Germinal center (tissue), 1 donor: ENCODE measurements at regions not wholly inside any gene's neighbourhood (a gene's known extent, or its start where the extent isn't known, plus 50 kb on each side); places are given as distances from the start of the nearest gene placed in this dataset.

Source experiments
- DNase-seq: peaks from one replicate; pipeline ENCODE4 v3.0.0; 2012; ENCODE audit warnings: mixed read lengths, low spot score

DNA sequence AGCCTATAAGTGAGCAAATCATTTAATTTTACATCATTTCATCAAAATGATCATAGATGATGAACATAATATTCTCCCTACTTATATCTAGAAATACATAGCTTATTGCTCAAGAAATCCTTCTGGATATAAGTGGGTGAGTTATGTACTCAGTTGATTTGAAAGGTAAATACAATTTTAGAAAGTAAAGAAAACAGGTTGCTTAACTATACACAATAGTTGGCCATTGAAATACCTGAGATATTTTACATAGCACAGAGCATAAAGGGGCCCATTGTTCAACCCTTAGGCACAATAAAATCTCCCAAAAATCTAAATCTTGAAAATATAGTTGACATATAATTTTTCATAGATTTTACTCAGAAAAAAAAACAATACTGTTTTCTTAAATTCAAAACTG is 782.0 kb upstream of the KLHL1 start:
- no peak for DNase-seq

- DNase-seq: no peak
These were observed 780.9 kb upstream of the KLHL1 start for GRCh38 chr13:70889163-70889562.

- DNase-seq: no peak
These were observed 775.9 kb upstream of the KLHL1 start for GRCh38 chr13:70884196-70884595.

DNA sequence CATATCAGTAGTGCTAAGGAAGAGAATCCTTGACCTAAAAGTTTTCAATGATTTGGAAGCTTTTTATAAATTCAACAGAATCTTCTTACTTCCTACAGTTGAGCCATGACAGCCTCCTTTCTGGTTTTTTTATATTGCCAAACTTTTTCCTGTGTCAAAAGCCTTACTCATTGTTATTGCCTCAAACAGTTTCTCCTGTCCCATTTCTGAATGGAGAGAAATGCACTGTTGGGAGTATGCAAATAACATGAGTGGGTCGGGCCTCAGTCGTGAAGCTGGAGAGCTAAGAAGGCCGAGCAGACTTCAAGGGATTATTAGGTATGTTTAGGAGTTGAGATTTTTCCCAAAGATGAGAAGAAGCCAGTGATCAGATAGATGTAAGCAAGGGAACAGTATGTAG is 766.4 kb upstream of the KLHL1 start:
- no peak for DNase-seq

GRCh38 chr13:70864731-70865130 is 756.5 kb upstream of the KLHL1 start:
- DNase-seq: no peak

DNA sequence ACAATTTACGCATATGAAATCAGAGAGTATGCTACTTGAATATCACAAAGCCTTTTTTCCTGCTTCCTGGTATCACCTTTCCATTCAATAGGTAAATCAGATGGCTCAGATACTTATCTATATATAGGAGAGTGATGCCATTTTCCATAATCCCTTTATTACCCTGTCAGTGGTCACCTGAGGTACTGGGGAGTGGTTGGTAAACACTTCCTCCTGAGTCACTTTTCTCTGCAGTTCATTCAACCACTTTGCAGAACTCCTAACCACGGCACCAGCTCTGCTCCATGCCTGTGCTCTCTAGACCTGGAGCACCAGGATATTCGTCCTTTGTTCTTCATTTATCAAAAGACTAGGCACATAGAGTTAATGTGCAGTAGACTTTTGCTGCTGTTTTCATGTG is 748.5 kb upstream of the KLHL1 start:
- DNase-seq: no peak

DNA sequence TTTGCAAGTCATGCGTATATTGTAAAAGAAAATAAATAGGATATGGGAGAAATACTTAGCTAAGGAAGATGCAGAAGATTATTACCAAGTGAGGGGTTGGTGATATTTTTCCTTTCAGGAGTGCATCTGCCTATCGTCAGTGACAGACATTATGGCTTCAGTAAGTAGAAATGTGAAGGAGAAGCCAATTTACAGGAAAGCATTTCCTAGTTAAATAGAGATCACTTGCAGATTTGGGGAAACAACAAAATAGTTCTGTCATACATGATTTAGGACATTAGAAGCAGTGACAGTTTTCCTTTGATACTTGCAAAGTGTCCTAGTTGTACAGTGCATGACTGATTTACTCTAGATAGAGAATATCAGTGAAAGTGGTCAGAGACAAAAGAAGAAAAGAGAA is 747.8 kb upstream of the KLHL1 start:
- no peak for DNase-seq

DNA sequence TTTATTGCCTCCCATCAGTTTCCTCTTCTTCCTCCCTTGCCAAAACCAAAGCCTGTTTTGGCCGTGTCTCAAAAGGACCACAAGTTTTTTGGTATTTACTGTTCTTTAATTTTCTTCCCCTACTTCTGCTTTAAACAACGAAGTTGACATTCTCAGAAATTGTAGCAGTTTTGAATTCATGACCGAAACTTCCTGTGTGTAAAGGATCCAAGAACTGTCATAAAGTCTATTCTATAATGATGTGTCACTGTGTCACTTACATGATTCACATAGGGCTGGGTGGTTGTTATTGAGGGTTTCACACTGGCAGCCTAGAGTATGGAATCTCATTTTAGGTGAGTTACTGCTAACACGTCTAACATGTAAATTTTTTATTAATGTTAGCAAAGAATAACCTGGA is 741.0 kb upstream of the KLHL1 start:
- DNase-seq: no peak

GRCh38 chr13:70844391-70845108 is 736.3 kb upstream of the KLHL1 start:
- no peak for DNase-seq

DNA sequence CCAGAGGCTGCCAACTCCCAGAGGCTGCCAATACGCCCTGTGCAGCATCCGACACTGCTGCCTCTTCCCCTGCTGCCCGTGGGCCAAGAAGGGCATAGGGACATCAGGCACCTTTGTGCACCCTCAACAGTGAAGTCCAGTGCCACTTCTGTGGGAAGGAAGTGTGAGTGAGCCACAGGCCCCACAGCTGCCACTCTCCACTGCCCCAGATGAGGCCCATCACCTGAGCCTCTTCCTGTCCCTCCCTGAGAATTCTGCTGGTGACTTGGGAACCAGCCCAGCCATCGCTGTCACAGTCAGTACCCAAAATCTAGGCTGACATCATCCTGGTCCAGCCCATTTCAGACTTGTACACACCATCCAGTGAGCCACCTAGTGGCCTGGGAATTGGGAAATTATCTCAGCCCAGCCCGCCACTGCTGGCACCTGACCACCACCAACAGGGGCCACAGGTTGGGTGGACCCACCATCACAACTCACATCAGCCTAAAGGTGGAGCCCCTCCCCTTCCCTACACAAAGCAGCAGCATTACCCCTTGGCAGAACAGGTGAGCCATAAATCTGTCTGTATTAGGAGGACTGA is 733.9 kb upstream of the KLHL1 start:
- DNase-seq: no peak

DNA sequence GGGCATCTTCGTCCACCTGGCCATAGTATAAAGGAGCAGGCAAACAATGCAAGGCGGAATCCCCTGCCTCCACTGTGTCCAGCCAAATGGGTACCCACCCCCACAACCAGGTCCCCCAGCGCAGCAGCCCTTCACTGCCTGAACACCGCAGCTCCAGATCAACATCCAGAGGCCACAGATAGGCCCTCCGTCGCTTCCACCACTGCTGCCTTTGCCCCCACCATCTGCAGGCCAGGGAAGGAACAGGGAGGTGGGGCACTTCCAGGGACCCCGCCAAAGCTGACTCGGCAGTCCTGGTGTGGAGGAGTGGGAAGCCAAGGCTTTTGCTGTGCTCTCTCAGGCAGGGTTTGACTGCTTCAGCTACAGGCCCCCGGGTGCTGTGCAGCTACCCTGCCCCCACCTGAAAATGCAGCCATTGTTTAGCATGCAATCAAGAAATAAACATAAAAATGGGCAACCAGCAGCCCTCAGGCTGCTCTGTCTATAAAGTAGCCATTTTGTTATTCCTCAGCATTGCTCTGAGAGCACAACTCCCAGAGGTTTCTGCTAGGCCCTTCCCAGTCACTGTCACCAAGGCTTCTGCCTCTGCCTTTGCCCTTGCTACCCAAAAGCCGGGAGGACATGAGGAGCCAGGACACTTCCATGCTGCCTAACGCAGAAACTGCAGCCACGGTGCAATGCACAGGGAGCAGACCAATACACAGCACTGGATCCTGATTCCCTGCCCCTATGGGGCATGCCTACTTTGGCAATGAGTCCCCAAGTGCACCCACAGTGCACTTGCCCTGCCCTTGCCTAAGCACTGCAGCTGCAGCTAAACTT is 733.2 kb upstream of the KLHL1 start:
- no peak for DNase-seq

- DNase-seq: no peak
These were observed 727.1 kb upstream of the KLHL1 start for GRCh38 chr13:70835371-70835770.

GRCh38 chr13:70829748-70830147 is 721.5 kb upstream of the KLHL1 start:
- no peak for DNase-seq

- no peak for DNase-seq
These were observed 709.3 kb upstream of the KLHL1 start for GRCh38 chr13:70817576-70817975.

DNA sequence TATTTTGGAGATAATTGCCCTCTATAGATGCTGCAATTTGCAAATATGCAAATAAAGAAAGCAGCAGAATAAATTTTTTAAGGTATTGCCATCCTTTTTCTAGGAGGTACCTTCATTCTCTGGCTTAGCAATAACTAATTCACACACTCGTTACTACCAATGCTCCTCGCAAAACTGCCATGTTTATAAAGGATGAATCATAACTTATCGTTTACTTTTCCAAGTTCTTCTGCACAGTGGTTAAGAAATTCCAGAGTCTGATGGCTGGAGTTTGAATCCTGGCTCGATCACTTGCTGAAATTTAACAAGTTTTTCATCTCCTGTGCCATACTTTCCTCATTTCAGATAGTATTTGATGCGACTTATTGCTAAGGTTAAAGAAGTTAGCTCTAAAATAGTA is 708.6 kb upstream of the KLHL1 start:
- DNase-seq: no peak

DNA sequence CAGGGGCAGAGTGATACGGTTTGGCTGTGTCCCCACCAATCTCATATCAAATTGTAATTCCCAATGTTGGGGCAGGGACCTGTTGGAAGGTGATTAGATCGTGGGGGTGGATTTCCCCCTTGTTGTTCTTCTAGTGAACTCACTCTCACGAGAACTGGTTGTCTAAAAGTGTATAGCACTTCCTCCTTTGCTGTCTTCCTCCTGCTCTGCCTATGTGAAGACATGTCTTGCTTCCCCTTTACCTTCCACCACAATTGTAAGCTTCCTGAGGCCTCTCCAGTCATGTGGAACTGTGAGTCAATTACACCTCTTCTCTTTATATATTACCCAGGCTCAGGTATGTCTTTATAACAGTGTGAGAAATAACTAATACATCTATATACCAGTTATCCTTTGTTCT is 706.4 kb upstream of the KLHL1 start:
- DNase-seq: no peak

GRCh38 chr13:70812481-70812880 is 704.2 kb upstream of the KLHL1 start:
- no peak for DNase-seq

DNA sequence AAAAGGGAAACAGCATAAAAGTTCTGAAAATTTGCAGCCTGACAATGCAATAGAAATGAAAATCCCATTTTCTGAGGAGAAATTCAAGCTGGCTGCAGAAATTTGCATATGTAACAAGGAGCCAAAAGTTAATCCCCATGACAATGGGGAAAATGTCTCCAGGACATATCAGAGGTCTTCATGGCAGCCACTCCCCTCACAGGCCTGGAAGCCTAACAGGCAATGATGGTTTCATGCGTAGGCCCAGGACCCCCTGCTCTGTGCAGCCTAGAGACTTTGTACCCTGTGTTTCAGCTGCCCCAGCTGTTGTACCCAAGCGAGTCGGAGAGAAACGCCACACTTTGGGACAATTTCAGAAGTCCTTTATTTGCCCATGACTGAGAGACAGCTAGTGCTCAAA is 701.3 kb upstream of the KLHL1 start:
- no peak for DNase-seq

DNA sequence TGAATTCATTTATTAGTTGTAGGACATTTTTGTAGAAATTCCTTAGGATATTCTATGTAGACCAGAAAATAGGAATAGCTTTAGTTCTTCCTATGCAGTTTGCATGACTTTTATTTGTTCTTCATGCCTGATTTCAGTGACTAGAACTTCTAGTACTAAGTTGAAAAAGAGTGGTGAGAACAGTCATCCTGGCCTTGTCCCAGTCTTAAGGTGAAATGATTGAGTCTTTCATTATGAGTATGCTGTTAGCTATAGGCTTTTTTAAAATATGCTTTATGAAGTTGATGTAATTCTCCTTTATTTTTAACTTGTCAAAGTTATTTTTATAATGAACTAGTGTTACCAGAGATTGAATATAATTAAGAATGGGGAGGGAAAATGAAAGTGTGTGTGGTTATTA is 690.1 kb upstream of the KLHL1 start:
- DNase-seq: no peak

- DNase-seq: no peak
These were observed 687.2 kb upstream of the KLHL1 start for GRCh38 chr13:70795484-70795883.

DNA sequence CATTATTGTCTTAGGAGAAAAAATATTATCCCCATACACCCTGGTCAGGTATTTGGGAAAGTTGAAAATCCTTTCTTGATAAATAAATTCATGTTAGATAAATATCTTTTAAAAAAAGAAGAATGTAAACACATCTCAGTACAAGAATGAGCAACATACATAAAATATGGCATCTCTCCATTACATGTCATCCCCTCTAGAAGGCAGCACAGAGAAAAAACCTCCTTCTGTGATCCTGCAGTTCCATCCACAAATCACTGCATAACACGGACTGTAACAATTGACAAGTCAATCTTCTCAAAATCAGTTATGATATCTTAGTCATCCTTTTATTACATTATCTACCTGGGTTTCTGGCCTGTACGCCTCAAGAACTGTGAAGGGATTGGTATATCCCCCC is 683.9 kb upstream of the KLHL1 start:
- no peak for DNase-seq

GRCh38 chr13:70789751-70790150 is 681.5 kb upstream of the KLHL1 start:
- no peak for DNase-seq

GRCh38 chr13:70788074-70788473 is 679.8 kb upstream of the KLHL1 start:
- DNase-seq: no peak
